IPS DF 6.9 (cell line): ENCODE measurements at regions not wholly inside any gene's neighbourhood (a gene's known extent, or its start where the extent isn't known, plus 50 kb on each side); places are given as distances from the start of the nearest gene placed in this dataset.

ENCODE experiments used
- DNase-seq: peaks from one replicate; pipeline ENCODE4 v3.0.0-alpha.2; 2013; ENCODE audit warnings: low read depth, low spot score
- H3K27ac ChIP-seq: one replicate; pipeline ENCODE4 v1.5.1; 2013; ENCODE audit warnings: low read length, control low read depth
- H3K27me3 ChIP-seq: 2 replicates; pipeline ENCODE4 v1.6.1; 2013; ENCODE audit warnings: mild to moderate bottlenecking, low read length; ENCODE audit not compliant: control insufficient read depth, insufficient read depth
- H3K36me3 ChIP-seq: 2 replicates; pipeline ENCODE4 v1.6.1; 2013; ENCODE audit warnings: low read length; ENCODE audit not compliant: control insufficient read depth, insufficient read depth
- H3K4me1 ChIP-seq: 2 replicates; pipeline ENCODE4 v1.6.1; 2013; ENCODE audit warnings: low read length; ENCODE audit not compliant: control insufficient read depth, insufficient read depth
- H3K4me3 ChIP-seq: 2 replicates; pipeline ENCODE4 v1.5.1; 2013; ENCODE audit warnings: mild to moderate bottlenecking, low read length
- H3K9me3 ChIP-seq: 2 replicates; pipeline ENCODE4 v1.6.1; 2013; ENCODE audit warnings: low read length, inconsistent platforms; ENCODE audit not compliant: control insufficient read depth, insufficient read depth
- WGBS: extraction: QIAGEN DNeasy Blood & Tissue Kit; methylation state at CpG from one replicate; pipeline ENCODE4 v1.1.7; 2013; ENCODE audit warnings: mixed read lengths, missing lambda C conversion rate; ENCODE audit not compliant: insufficient read length, insufficient coverage; 5-methylcytosine and 5-hydroxymethylcytosine counted together

DNA sequence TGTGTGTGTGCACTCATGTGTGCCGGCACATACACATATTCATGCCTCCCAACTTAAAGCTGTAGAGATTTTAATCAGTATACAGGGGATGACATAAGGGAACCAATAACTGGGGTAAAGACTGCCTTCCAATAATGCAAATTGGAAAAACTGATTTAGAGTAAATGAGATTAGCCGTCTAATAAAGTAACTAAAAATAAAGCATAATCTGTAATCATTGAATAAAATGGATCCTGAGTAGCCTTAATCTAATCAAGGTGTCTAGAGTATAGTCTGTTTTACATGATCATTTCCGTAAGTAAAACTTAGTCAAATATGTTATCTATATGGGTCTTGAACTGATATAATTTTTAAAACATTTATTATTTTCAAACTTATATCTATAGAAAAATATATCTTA is 925.8 kb downstream of the FSTL5 start:
- Histone ChIP-seq H3K9me3 (no peaks in the 10 kb centered on the region), H3K4me3 (no peak overlapping the region), H3K36me3 (no peaks in the 10 kb centered on the region), H3K4me1 (no peaks in the 10 kb centered on the region), H3K27ac (no peak overlapping the region), H3K27me3 (no peaks in the 10 kb centered on the region)
- DNase-seq: no peak
- WGBS: no CpG with 5 or more reads among the region's 3 CpGs

DNA sequence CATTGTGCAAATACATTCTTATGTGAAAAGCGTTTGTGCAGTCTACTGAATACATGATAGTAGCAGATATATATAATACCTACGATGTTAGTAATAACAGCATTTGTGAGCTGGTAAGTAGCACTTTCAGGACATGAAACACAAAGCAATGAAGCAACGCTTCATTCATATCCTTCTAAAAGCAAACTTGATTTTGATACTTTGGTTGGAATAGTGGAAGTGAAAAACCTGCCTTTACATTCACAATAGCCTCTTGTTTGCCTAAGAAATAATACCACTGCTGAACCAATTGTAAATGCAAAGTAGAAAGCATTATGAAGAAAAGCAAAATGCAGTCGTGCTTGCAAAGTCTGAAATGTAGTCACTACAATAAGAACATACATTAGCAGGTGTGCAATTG is 926.3 kb downstream of the FSTL5 start:
- Histone ChIP-seq H3K9me3 (no peaks in the 10 kb centered on the region), H3K36me3 (no peaks in the 10 kb centered on the region), H3K27me3 (no peaks in the 10 kb centered on the region), H3K4me1 (no peaks in the 10 kb centered on the region), H3K4me3 (no peak overlapping the region), H3K27ac (no peak overlapping the region)
- no CpG with 5 or more reads among the region's 4 CpGs for WGBS
- DNase-seq: no peak

DNA sequence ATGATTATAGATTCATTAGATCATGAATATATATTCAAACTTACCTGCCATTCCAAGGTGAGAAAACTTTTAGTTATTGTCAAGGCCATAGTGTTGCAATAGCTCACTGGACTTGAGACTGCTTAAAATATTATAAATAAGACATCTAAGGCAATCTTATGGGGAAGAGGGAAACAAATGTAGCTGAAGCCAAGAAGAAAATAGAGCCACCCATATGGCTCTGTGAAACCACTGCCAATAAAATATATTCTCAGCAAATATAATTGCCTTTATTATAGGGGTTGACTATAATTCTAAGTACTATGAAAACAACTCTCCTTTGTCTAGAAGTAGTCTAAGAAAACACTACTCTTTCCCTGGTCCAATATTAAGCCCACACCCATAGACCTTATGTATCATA is 938.5 kb downstream of the FSTL5 start:
- H3K27ac ChIP-seq: no peak overlapping the region
- no peak for DNase-seq
- H3K9me3 ChIP-seq: no peaks in the 10 kb centered on the region; the same call in 1 of the 2 replicates
- no peaks in the 10 kb centered on the region for H3K36me3 ChIP-seq
- no peaks in the 10 kb centered on the region for H3K27me3 ChIP-seq
- H3K4me1 ChIP-seq: no peaks in the 10 kb centered on the region
- no peak overlapping the region for H3K4me3 ChIP-seq

DNA sequence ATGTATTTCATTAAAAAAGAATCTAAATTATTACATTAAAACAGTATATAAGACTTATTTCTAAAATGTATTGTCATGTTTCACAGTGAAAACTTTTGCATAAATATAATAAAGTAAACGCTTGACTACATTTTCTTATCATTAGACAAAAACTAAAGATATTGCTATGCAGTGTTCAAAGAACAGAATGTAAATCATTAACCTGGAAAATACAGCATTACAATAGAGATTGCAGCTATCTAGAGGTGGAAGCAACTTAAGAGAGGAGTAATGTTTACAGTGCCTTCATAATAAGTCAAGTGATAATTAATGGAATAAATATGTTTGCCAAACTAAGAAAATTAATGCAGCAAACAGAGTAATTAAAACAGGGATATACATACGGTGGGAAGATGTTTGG is 940.9 kb downstream of the FSTL5 start:
- H3K36me3 ChIP-seq: no peaks in the 10 kb centered on the region
- no CpG with 5 or more reads among the region's 2 CpGs for WGBS
- H3K4me3 ChIP-seq: no peak overlapping the region
- no peaks in the 10 kb centered on the region for H3K27me3 ChIP-seq
- H3K9me3 ChIP-seq: no peaks in the 10 kb centered on the region; the same call in 1 of the 2 replicates
- no peak overlapping the region for H3K27ac ChIP-seq
- H3K4me1 ChIP-seq: no peaks in the 10 kb centered on the region
- DNase-seq: no peak

DNA sequence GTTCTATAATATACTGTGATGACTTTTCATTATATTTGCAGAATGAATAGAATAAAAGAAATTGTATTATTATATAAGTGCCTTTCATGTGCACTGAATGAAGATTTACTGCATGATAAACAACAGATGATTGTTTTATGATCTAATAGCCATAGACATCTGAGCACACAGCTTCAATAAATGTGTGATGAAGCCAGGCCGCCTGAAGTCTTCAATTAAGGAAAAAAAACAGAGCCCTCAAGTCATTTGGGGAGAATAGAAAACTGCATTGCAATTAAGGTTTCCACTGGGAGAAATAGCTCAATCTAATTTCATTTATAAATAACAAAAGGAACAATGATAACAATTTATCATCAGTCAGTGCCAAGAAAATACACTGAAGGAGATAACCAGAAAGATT is 955.2 kb downstream of the FSTL5 start:
- Histone ChIP-seq H3K27me3 (no peaks in the 10 kb centered on the region), H3K27ac (no peak overlapping the region), H3K9me3 (no peaks in the 10 kb centered on the region), H3K36me3 (no peaks in the 10 kb centered on the region), H3K4me1 (no peaks in the 10 kb centered on the region), H3K4me3 (no peak overlapping the region)
- no peak for DNase-seq
- WGBS: no CpG with 5 or more reads among the region's 1 CpG

DNA sequence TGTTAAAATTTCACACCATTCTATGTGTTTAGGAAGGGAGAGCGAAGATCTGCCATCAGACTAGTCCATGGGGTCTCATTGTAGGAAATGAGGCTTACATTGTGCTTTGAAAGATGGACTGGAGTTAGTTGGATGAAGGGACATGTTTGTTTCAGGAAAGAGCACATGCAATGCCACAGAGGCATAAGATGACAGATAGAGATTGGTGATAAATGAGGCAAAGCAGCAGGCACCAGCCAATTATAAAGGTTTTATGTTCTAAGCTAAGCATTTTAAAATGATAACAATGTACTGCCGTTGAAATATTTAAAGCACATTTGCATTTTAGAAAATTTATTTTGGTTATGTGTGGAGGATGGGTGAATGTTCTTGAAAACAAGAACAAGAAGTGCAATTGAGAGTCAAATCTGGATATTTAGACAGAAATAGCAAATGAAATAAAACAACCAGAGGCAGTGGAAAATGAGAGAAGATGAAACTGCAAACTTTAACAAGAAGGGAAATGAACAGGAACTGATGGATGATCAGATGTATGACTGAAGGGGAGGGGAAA is 957.2 kb downstream of the FSTL5 start:
- Histone ChIP-seq H3K9me3 (no peaks in the 10 kb centered on the region), H3K27ac (no peak overlapping the region), H3K4me1 (no peaks in the 10 kb centered on the region), H3K36me3 (no peaks in the 10 kb centered on the region), H3K4me3 (no peak overlapping the region), H3K27me3 (no peaks in the 10 kb centered on the region)
- DNase-seq: no peak
- WGBS: 100% methylated on average over 1 of the region's 2 CpGs

DNA sequence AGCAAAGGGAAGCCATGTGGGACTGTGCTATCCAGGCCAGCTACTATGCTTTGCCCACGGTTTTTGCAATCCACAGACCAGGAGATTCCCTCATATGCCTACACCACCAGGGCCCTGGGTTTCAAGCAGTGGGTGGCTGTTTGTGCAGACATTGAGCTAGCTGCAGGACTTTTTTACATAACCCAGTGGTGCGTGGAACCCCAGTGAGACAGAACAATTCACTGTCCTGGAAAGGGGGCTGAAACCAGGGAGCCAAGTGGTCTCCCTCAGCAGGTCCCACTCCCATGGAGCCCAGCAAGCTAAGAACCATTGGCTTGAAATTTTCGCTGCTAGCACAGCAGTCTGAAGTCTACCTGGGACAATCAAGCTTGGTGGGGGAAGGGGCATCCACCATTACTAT is 959.9 kb downstream of the FSTL5 start:
- WGBS: no CpG with 5 or more reads among the region's 3 CpGs

DNA sequence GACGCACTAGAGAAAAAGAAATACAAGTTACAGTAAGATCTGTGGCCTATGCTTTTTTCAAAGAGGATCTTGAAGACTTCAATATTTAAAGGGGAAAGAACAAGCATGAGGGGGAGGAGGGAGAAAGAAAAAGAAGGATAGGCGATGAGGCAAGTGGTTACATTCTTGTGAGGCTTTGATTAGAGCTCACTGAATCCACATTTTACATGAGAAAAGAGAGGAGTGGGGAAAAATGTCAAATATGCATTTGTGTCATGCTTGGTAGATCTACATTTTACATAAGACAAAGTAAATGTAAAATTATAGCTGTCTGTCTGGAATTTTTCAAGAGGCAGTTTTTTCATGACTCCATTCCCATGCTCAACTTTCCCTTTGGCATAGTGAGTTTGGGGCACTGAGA is 965.9 kb downstream of the FSTL5 start:
- no peaks in the 10 kb centered on the region for H3K27me3 ChIP-seq
- H3K9me3 ChIP-seq: no peaks in the 10 kb centered on the region
- H3K27ac ChIP-seq: no peak overlapping the region
- H3K4me1 ChIP-seq: no peaks in the 10 kb centered on the region; the same call in 1 of the 2 replicates
- H3K36me3 ChIP-seq: no peaks in the 10 kb centered on the region
- H3K4me3 ChIP-seq: no peak overlapping the region
- WGBS: no CpG with 5 or more reads among the region's 2 CpGs
- DNase-seq: no peak

More for the DNA sequence above, 959.9 kb downstream of the FSTL5 start:
- Histone ChIP-seq H3K27me3 (no peaks in the 10 kb centered on the region), H3K9me3 (no peaks in the 10 kb centered on the region), H3K4me3 (no peak overlapping the region), H3K27ac (no peak overlapping the region), H3K4me1 (no peaks in the 10 kb centered on the region), H3K36me3 (no peaks in the 10 kb centered on the region)
- no peak for DNase-seq

DNA sequence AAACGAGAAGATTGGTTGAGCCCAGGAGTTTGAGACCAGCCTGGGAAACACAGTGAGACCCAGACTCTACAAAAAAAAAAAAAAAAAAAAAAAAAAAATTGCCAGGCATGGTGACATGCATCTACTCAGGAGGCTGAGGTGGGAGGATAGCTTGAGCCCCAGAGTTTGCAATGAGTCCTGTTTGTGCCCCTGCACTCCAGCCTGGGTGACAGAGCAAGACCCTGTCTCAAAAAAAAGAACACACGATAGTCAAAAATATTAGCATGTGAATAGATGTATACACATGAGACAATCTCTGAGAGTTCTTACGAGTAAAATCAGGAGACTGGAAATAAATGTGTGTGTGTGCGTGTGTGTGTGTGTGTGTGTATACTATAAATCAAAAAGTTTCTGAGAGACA is 966.3 kb downstream of the FSTL5 start:
- DNase-seq: no peak
- H3K9me3 ChIP-seq: no peaks in the 10 kb centered on the region
- H3K27ac ChIP-seq: no peak overlapping the region
- no peaks in the 10 kb centered on the region; the same call in 1 of the 2 replicates for H3K4me1 ChIP-seq
- H3K27me3 ChIP-seq: no peaks in the 10 kb centered on the region
- H3K36me3 ChIP-seq: no peaks in the 10 kb centered on the region
- no CpG with 5 or more reads among the region's 4 CpGs for WGBS
- no peak overlapping the region for H3K4me3 ChIP-seq

DNA sequence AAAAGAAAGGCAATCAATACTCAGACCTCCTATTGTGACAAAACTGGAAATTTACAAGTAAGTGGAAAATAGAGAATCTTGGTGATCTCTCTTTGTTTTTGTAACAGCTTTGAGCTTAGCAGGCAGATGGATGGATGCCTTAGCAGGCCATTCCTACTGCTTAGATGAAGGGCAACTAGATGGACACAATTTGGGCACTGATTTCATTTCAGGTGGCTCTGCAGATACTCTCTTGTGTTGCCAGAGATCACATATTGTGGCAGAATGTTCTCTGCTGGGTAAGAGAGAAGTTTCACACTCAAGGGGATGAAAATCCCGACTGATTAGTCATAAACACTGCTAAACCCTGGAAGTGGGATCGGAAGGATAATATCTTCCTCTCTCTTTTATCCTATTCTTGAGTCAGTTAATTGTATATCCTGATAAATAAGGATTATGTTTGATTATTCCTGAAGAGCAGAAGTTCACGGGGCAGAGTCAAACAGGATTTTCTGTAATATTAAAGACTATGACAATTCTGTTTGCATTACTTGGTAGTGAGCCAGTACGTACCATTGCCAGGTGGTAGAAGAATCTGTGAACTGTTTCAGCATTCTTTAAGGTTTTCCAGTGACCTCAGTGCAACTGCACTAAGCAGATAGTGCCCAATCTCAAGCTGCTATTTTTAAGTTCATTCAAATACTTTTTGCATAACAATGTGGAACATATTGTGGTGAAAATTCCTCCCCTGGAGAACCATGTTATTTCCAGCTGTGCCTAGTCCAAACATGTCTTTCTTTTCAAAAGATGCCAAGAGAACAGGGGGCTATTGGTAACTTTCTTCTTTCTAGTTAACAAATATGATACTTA is 974.3 kb downstream of the FSTL5 start:
- Histone ChIP-seq H3K27me3 (no peaks in the 10 kb centered on the region), H3K9me3 (no peaks in the 10 kb centered on the region), H3K4me1 (peaks cover 2% of the 10 kb centered on the region; the same call in 1 of the 2 replicates), H3K27ac (no peak overlapping the region), H3K4me3 (no peak overlapping the region), H3K36me3 (no peaks in the 10 kb centered on the region)
- WGBS: no CpG with 5 or more reads among the region's 4 CpGs
- no peak for DNase-seq

DNA sequence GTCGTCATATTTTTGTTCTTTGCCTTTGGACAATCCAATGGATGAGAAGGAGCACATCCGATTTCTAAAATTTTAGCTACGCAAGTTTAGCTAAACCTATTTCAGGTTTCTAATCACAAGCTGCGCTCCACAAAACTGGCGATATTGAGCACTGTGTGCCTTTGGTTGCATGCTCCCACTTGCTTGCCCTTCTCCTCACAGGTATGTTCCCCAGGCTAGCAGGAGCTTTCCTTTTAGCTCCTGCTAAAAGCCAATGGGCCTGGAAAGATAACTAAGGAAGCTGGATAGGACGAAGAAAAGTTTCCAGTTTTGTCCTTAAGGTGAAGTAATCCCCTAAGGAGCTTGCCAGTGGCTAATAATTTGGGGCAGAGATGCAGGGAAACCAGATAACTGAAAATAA is 975.2 kb downstream of the FSTL5 start:
- H3K36me3 ChIP-seq: no peaks in the 10 kb centered on the region
- no peaks in the 10 kb centered on the region for H3K9me3 ChIP-seq
- no peak for DNase-seq
- H3K4me1 ChIP-seq: peaks cover 2% of the 10 kb centered on the region; the same call in 1 of the 2 replicates
- H3K27ac ChIP-seq: no peak overlapping the region
- WGBS: no CpG with 5 or more reads among the region's 6 CpGs
- H3K4me3 ChIP-seq: no peak overlapping the region
- no peaks in the 10 kb centered on the region for H3K27me3 ChIP-seq
